ENCODE measurements at regions not wholly inside any gene's neighbourhood (a gene's known extent, or its start where the extent isn't known, plus 50 kb on each side); places are given as distances from the start of the nearest gene placed in this dataset.
A peak's percentile ranks its signal among the peaks of the same experiment; 100 is the strongest.

- H3K27ac Mint-ChIP-seq, result peak overlapping the region; percentile 13
- H3K4me1 Mint-ChIP-seq, result peaks cover 56% of the 10 kb centered on the region
- ATAC-seq (ENCODE audit: low read depth) (peak; percentile 88), DNase-seq (no peak)
- CTCF ChIA-PET, result no interaction called here
- intact Hi-C loops (cut with micrococcal nuclease), result loop anchor here (1.0 to 10.0 kb wide), 4 partner anchors 42 to 174 kb away; no protein-coding TSS in a partner anchor
- TF ChIP-seq CTCF (IDR thresholded peaks at IDR 0.05), result no peak
- H3K4me3 Mint-ChIP-seq, result peak overlapping the region; percentile 61
- no peaks in the 10 kb centered on the region for H3K9me3 Mint-ChIP-seq
- H3K36me3 Mint-ChIP-seq (ENCODE audit: low read depth), result no peaks in the 10 kb centered on the region
- no peaks in the 10 kb centered on the region for H3K27me3 Mint-ChIP-seq
- POLR2A ChIA-PET, result no interaction called here
These were observed 135.9 kb downstream of the GADD45G start for GRCh38 chr9:89740722-89741121.

GRCh38 chr9:89742660-89743059 is 137.8 kb downstream of the GADD45G start:
- intact Hi-C loops (cut with micrococcal nuclease), result loop anchor here (5.0 to 10.0 kb wide), 3 partner anchors 40 to 172 kb away; no protein-coding TSS in a partner anchor
- Mint-ChIP-seq H3K9me3 (no peaks in the 10 kb centered on the region), H3K27ac (no peak overlapping the region), H3K36me3 (ENCODE audit: low read depth) (no peaks in the 10 kb centered on the region), H3K27me3 (no peaks in the 10 kb centered on the region), H3K4me1 (peaks cover 56% of the 10 kb centered on the region), H3K4me3 (no peak overlapping the region)
- no peak for ATAC-seq (ENCODE audit: low read depth)
- POLR2A ChIA-PET, result interaction anchor here (0.9 kb wide), 1 partner anchor 73 kb away, joined by 3 read pairs; no protein-coding TSS in a partner anchor
- CTCF ChIA-PET, result interaction anchor here (1.2 to 1.5 kb wide), 2 partner anchors 119 to 139 kb away, joined by 3 to 7 read pairs; no protein-coding TSS in a partner anchor
- no peak for TF ChIP-seq CTCF (IDR thresholded peaks at IDR 0.05)
- no peak for DNase-seq

- H3K27me3 Mint-ChIP-seq, result no peaks in the 10 kb centered on the region
- H3K27ac Mint-ChIP-seq, result peak overlapping the region; percentile 65
- peaks cover 56% of the 10 kb centered on the region for H3K4me1 Mint-ChIP-seq
- ChIA-PET CTCF (interaction anchor here (1.2 to 1.5 kb wide), 3 partner anchors 119 to 146 kb away, joined by 3 to 7 read pairs (median 3); no protein-coding TSS in a partner anchor), POLR2A (interaction anchor here (0.9 to 1.2 kb wide), 3 partner anchors 9 to 72 kb away, joined by 3 read pairs; no protein-coding TSS in a partner anchor)
- no peaks in the 10 kb centered on the region for H3K36me3 Mint-ChIP-seq (ENCODE audit: low read depth)
- H3K9me3 Mint-ChIP-seq, result no peaks in the 10 kb centered on the region
- DNase-seq, result no peak
- intact Hi-C loops (cut with micrococcal nuclease), result loop anchor here (5.0 to 10.0 kb wide), 3 partner anchors 39 to 172 kb away; no protein-coding TSS in a partner anchor
- no peak overlapping the region for H3K4me3 Mint-ChIP-seq
- peak; percentile 29 for ATAC-seq (ENCODE audit: low read depth)
- TF ChIP-seq CTCF (IDR thresholded peaks at IDR 0.05), result no peak
These were observed 138.4 kb downstream of the GADD45G start for GRCh38 chr9:89743216-89743572.

GRCh38 chr9:89743573-89744254 is 138.9 kb downstream of the GADD45G start:
- Mint-ChIP-seq H3K9me3 (no peaks in the 10 kb centered on the region), H3K27me3 (no peaks in the 10 kb centered on the region), H3K36me3 (ENCODE audit: low read depth) (no peaks in the 10 kb centered on the region), H3K27ac (peak overlapping the region; percentile 65), H3K4me3 (no peak overlapping the region), H3K4me1 (peaks cover 60% of the 10 kb centered on the region)
- ChIA-PET POLR2A (interaction anchor here (0.9 to 1.2 kb wide), 2 partner anchors 9 to 55 kb away, joined by 3 read pairs; no protein-coding TSS in a partner anchor), CTCF (interaction anchor here (1.2 to 1.5 kb wide), 3 partner anchors 120 to 146 kb away, joined by 3 to 7 read pairs (median 3); no protein-coding TSS in a partner anchor)
- ATAC-seq (ENCODE audit: low read depth), result peak; percentile 15
- TF ChIP-seq CTCF (IDR thresholded peaks at IDR 0.05), result no peak
- intact Hi-C loops (cut with micrococcal nuclease), result loop anchor here (5.0 to 10.0 kb wide), 3 partner anchors 39 to 171 kb away; no protein-coding TSS in a partner anchor
- no peak for DNase-seq

- no peak overlapping the region for H3K4me3 Mint-ChIP-seq
- no peak for ATAC-seq (ENCODE audit: low read depth)
- intact Hi-C loops (cut with micrococcal nuclease), result loop anchor here (5.0 to 10.0 kb wide), 3 partner anchors 38 to 171 kb away; no protein-coding TSS in a partner anchor
- H3K9me3 Mint-ChIP-seq, result no peaks in the 10 kb centered on the region
- ChIA-PET CTCF (interaction anchor here (1.2 kb wide), 1 partner anchor 147 kb away, joined by 3 read pairs; no protein-coding TSS in a partner anchor), POLR2A (interaction anchor here (1.2 kb wide), 1 partner anchor 8 kb away, joined by 3 read pairs; no protein-coding TSS in a partner anchor)
- H3K27ac Mint-ChIP-seq, result no peak overlapping the region
- no peak for TF ChIP-seq CTCF (IDR thresholded peaks at IDR 0.05)
- H3K27me3 Mint-ChIP-seq, result no peaks in the 10 kb centered on the region
- H3K36me3 Mint-ChIP-seq (ENCODE audit: low read depth), result no peaks in the 10 kb centered on the region
- H3K4me1 Mint-ChIP-seq, result peaks cover 56% of the 10 kb centered on the region
- no peak for DNase-seq
These were observed 139.4 kb downstream of the GADD45G start for GRCh38 chr9:89744255-89744648.

Data from activated B cell treated with CpG ODN at 0.5 μM for 24 hours (primary cell).